Fibroblast of lung (primary cell): ENCODE measurements at regions not wholly inside any gene's neighbourhood (a gene's known extent, or its start where the extent isn't known, plus 50 kb on each side); places are given as distances from the start of the nearest gene placed in this dataset.
A peak's percentile ranks its signal among the peaks of the same experiment; 100 is the strongest.

Experiments
- DNase-seq, 2 donors: peaks; one replicate each; pipeline versions ENCODE4 v3.0.0 to v3.0.0-alpha.2; 2010; ENCODE audit warnings: low read depth in 2 of 2
- H2AFZ ChIP-seq: 2 replicates; pipeline ENCODE4 v1.5.1; 2012; ENCODE audit warnings: low read length, control low read depth, inconsistent platforms
- H3K27ac ChIP-seq: 2 replicates; pipeline ENCODE4 v1.5.1; 2011; ENCODE audit warnings: low read length, control low read depth; ENCODE audit not compliant: insufficient read depth
- H3K27me3 ChIP-seq: 2 replicates; pipeline ENCODE4 v1.5.1; 2011; ENCODE audit warnings: mild to moderate bottlenecking, low read length; ENCODE audit not compliant: control insufficient read depth, insufficient read depth
- H3K36me3 ChIP-seq: 2 replicates; pipeline ENCODE4 v1.5.1; 2011; ENCODE audit warnings: low read length; ENCODE audit not compliant: control insufficient read depth, insufficient read depth
- H3K4me1 ChIP-seq: 2 replicates; pipeline ENCODE4 v1.5.1; 2011; ENCODE audit warnings: low read length; ENCODE audit not compliant: control insufficient read depth, insufficient read depth; ENCODE audit errors: extremely low read depth
- H3K4me2 ChIP-seq: 2 replicates; pipeline ENCODE4 v1.5.1; 2011; ENCODE audit warnings: low read length, control low read depth; ENCODE audit not compliant: insufficient read depth; ENCODE audit errors: extremely low read depth
- H3K4me3 ChIP-seq, 4 experiments: fragments of 200-600 bp in 1 of 4; sonication (generic) in 1 of 4; replicated peaks in 1 of 4; 2 replicates each; pipeline ENCODE4 v1.5.1; 2011 to 2016; ENCODE audit warnings: low read length in 4 of 4, low read depth in 3 of 4, mild to moderate bottlenecking in 3 of 4, control low read depth in 2 of 4, inconsistent platforms in 1 of 4, mixed read lengths in 1 of 4; ENCODE audit not compliant: insufficient read depth in 1 of 4; ENCODE audit errors: control extremely low read depth in 1 of 4
- H3K79me2 ChIP-seq: 2 replicates; pipeline ENCODE4 v1.5.1; 2012; ENCODE audit warnings: mild to moderate bottlenecking, low read length, inconsistent platforms; ENCODE audit not compliant: control insufficient read depth, insufficient read depth
- H3K9ac ChIP-seq: 2 replicates; pipeline ENCODE4 v1.5.1; 2011; ENCODE audit warnings: mild to moderate bottlenecking, low read length, control low read depth; ENCODE audit not compliant: insufficient read depth
- H3K9me3 ChIP-seq: 2 replicates; pipeline ENCODE4 v1.5.1; 2012; ENCODE audit warnings: low read depth, low read length; ENCODE audit not compliant: control insufficient read depth, insufficient read depth
- H4K20me1 ChIP-seq: 2 replicates; pipeline ENCODE4 v1.5.1; 2011; ENCODE audit warnings: low read length; ENCODE audit not compliant: control insufficient read depth, insufficient read depth; ENCODE audit errors: extremely low read depth
- EZH2 ChIP-seq: IDR thresholded peaks from 2 replicates; pipeline ENCODE4 v1.5.1; 2012; ENCODE audit warnings: low read length, control low read depth, mild to moderate bottlenecking; ENCODE audit errors: missing control alignments
- TF ChIP-seq, protein P1 (sequence below), 2 donors: IDR thresholded peaks in 1 of 2; conservative IDR thresholded peaks in 1 of 2; 1 replicate in 1 of 2; 2 replicates in 1 of 2; pipeline ENCODE4 v1.5.1; 2011 to 2012; ENCODE audit warnings: low read length in 2 of 2, control low read depth in 1 of 2, inconsistent platforms in 1 of 2, low read depth in 1 of 2, mild to moderate bottlenecking in 1 of 2

DNA sequence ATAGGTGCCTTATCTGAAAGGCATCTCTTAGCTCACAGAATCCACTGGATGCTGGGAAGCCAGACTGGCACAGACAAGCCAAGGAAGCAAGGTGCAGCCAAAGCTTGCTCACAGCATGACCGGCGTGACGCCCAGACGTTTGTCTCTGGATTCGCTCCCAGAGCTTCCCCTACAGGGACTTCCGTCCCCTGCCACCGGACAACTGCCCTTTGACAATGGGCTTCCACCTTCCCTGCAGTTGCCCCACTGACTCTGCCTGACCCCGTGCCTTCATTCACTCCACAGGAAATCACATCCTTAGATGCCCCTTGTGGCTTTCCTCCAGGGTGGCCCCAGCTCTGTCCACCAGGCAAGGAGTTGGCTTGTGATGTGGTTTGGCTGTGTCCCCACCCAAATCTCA, 94.8 kb upstream of the CDH4 start:
- H3K9ac ChIP-seq: no peak overlapping the region
- H2AFZ ChIP-seq: no peak overlapping the region
- no peak overlapping the region for H3K27ac ChIP-seq
- no peak overlapping the region for H3K4me3 ChIP-seq
- no peak for DNase-seq
- H3K27me3 ChIP-seq: peaks cover 3% of the 10 kb centered on the region
- TF ChIP-seq EZH2: no peak
- TF ChIP-seq, protein P1, sequence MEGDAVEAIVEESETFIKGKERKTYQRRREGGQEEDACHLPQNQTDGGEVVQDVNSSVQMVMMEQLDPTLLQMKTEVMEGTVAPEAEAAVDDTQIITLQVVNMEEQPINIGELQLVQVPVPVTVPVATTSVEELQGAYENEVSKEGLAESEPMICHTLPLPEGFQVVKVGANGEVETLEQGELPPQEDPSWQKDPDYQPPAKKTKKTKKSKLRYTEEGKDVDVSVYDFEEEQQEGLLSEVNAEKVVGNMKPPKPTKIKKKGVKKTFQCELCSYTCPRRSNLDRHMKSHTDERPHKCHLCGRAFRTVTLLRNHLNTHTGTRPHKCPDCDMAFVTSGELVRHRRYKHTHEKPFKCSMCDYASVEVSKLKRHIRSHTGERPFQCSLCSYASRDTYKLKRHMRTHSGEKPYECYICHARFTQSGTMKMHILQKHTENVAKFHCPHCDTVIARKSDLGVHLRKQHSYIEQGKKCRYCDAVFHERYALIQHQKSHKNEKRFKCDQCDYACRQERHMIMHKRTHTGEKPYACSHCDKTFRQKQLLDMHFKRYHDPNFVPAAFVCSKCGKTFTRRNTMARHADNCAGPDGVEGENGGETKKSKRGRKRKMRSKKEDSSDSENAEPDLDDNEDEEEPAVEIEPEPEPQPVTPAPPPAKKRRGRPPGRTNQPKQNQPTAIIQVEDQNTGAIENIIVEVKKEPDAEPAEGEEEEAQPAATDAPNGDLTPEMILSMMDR (conservative IDR thresholded peaks at IDR 0.05 in 1 of 2, IDR thresholded peaks at IDR 0.05 in 1 of 2; ENCODE audit: low read depth in 1 of 2, low read length in 2 of 2): no peak
- no peaks in the 10 kb centered on the region for H3K9me3 ChIP-seq
- H3K4me1 ChIP-seq: no peaks in the 10 kb centered on the region
- no peaks in the 10 kb centered on the region for H3K79me2 ChIP-seq
- H4K20me1 ChIP-seq: no peaks in the 10 kb centered on the region
- H3K4me2 ChIP-seq: no peak overlapping the region
- H3K36me3 ChIP-seq: no peaks in the 10 kb centered on the region

DNA sequence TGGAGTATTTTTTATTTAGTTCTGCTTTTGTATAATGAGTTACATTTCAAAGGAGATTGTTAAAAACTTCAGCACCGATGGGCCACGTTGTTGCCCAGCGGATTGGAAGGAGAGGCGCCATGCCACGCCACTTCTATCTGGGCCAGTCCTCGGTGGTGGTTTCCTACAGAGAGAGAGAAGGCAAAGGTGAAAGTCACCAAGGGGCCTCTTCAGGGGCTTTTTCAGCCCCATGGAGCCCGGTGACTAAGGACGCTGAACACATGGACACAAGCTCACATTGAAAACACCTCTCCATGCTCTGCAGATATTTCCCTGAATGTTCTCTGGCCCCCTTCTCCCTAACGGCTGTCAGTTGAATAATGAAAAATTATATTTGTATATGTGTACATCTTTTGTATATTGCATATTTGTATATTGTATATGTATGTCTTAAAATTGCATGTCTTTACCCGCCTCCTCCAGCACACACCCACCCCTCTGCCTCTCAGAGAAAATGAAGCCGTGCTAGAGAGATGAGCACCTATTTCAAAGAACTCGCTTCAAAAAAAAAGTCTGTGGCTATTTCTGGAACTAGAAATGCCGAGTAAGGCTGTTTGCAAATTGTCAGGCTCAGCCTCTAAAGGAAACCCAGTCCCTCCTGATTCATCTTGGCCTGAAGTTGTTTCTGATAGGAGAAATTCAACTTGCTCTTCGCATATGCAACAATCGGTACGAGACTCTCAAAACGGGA, 91.9 kb upstream of the CDH4 start:
- DNase-seq: no peak
- Histone ChIP-seq H3K27ac (no peak overlapping the region), H3K4me3 (no peak overlapping the region), H3K9me3 (no peaks in the 10 kb centered on the region), H4K20me1 (no peaks in the 10 kb centered on the region), H3K79me2 (no peaks in the 10 kb centered on the region), H2AFZ (no peak overlapping the region), H3K27me3 (peaks cover 3% of the 10 kb centered on the region), H3K4me1 (no peaks in the 10 kb centered on the region), H3K4me2 (no peak overlapping the region), H3K9ac (no peak overlapping the region), H3K36me3 (no peaks in the 10 kb centered on the region)
- TF ChIP-seq EZH2: no peak

DNA sequence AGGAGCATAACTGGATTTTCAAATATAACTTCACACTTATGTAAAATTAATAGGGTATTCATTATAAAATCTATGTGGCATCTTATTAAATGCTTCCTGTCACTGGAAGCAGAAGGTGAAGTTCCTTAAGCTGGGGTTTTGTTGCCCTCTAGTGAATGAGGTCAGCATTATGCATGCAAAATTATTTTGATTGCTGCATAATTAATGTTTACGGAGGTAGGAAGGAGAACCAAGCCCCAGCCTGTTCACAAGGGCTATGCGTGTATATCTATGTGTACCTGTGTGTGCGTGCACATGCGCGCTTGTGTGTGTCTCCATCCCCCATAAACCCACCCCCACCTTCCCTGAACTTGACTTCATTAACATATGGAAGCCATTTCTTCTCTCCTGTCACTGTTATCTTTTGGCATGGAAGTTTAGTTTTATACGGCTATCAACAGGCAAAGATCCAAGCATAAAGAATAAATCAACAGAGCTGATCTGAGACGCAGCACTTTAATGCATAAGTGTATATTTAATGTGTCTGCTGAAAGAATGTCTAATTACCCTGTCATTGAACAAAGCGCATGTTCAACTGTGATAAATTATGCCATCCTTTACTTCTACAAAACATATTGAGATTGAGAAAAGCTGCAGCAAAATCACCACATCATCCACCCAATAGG, 90.2 kb upstream of the CDH4 start:
- H4K20me1 ChIP-seq: no peaks in the 10 kb centered on the region
- no peak overlapping the region for H3K9ac ChIP-seq
- DNase-seq: peak in 1 of 2 donors; percentile 45
- H3K4me1 ChIP-seq: peaks cover 6% of the 10 kb centered on the region
- no peak overlapping the region for H3K27ac ChIP-seq
- no peaks in the 10 kb centered on the region for H3K79me2 ChIP-seq
- TF ChIP-seq EZH2: no peak
- TF ChIP-seq, protein P1 (conservative IDR thresholded peaks at IDR 0.05 in 1 of 2, IDR thresholded peaks at IDR 0.05 in 1 of 2; ENCODE audit: low read depth in 1 of 2, low read length in 2 of 2): peak; percentile 29 to 36
- H2AFZ ChIP-seq: no peak overlapping the region
- H3K4me3 ChIP-seq: no peak overlapping the region
- H3K4me2 ChIP-seq: no peak overlapping the region
- H3K27me3 ChIP-seq: peaks cover 3% of the 10 kb centered on the region
- H3K9me3 ChIP-seq: no peaks in the 10 kb centered on the region
- no peaks in the 10 kb centered on the region for H3K36me3 ChIP-seq
